Natural killer cell treated with Interleukin-12 subunit alpha and Interleukin-12 subunit beta and Interleukin-15 and Interleukin-18, amount 100 ng/mL, for 72 hours (primary cell): ENCODE measurements at regions not wholly inside any gene's neighbourhood (a gene's known extent, or its start where the extent isn't known, plus 50 kb on each side); places are given as distances from the start of the nearest gene placed in this dataset.

Experiments used
- ATAC-seq, 2 donors: fragments of 150-1000 bp; cut with Tn5 transposase in 1 of 2; sonication (Bioruptor Pico), chemical (Tn5 transposase) in 1 of 2; 2 replicates each; pipeline ENCODE4 v1.10.0; 2021
- DNase-seq: peaks from one replicate; pipeline ENCODE4 v3.0.0; 2022; ENCODE audit warnings: low spot score
- H3K27ac Mint-ChIP-seq, 2 donors: 1 replicate in 1 of 2; 2 replicates in 1 of 2; pipeline ENCODE4 v1.8.0; 2022; ENCODE audit warnings: mixed read lengths in 2 of 2, mild to moderate bottlenecking in 1 of 2, moderate library complexity in 1 of 2
- H3K27me3 Mint-ChIP-seq, 2 donors: 1 replicate in 1 of 2; 2 replicates in 1 of 2; pipeline ENCODE4 v1.8.0; 2022; ENCODE audit warnings: mixed read lengths in 2 of 2
- H3K36me3 Mint-ChIP-seq: one replicate; pipeline ENCODE4 v1.8.0; 2022; ENCODE audit warnings: mixed read lengths
- H3K4me1 Mint-ChIP-seq, 2 donors: 1 replicate in 1 of 2; 2 replicates in 1 of 2; pipeline ENCODE4 v1.8.0; 2022; ENCODE audit warnings: low read depth in 2 of 2, mixed read lengths in 2 of 2, mild to moderate bottlenecking in 1 of 2
- H3K4me3 Mint-ChIP-seq: one replicate; pipeline ENCODE4 v1.8.0; 2022; ENCODE audit warnings: mixed read lengths
- H3K9me3 Mint-ChIP-seq: 2 replicates; pipeline ENCODE4 v1.8.0; 2022; ENCODE audit warnings: mixed read lengths

GRCh38 chr13:40480915-40481516 is 185.4 kb downstream of the FOXO1 start:
- Mint-ChIP-seq H3K4me1 (peaks cover 12 to 17% of the 10 kb centered on the region in 2 donors), H3K9me3 (no peaks in the 10 kb centered on the region), H3K27me3 (peaks cover under 1 to 3% of the 10 kb centered on the region in 2 donors), H3K36me3 (no peaks in the 10 kb centered on the region), H3K4me3 (no peak overlapping the region), H3K27ac (no peak overlapping the region)
- DNase-seq (no peak), ATAC-seq (peak in 1 of 2 donors; percentile 15)

GRCh38 chr13:40483601-40484000 is 182.8 kb downstream of the FOXO1 start:
- Mint-ChIP-seq H3K27me3 (no peaks in the 10 kb centered on the region), H3K4me1 (peaks cover 12 to 20% of the 10 kb centered on the region in 2 donors), H3K9me3 (no peaks in the 10 kb centered on the region), H3K36me3 (no peaks in the 10 kb centered on the region), H3K4me3 (no peak overlapping the region), H3K27ac (no peak overlapping the region)
- ATAC-seq, result no peak
- no peak for DNase-seq

- no peaks in the 10 kb centered on the region for H3K9me3 Mint-ChIP-seq
- no peaks in the 10 kb centered on the region for H3K27me3 Mint-ChIP-seq
- no peak overlapping the region for H3K4me3 Mint-ChIP-seq
- peak overlapping the region in 1 of 2 donors; percentile 13 for H3K27ac Mint-ChIP-seq
- H3K36me3 Mint-ChIP-seq, result no peaks in the 10 kb centered on the region
- peaks cover 12 to 20% of the 10 kb centered on the region in 2 donors for H3K4me1 Mint-ChIP-seq
- ATAC-seq (no peak), DNase-seq (no peak)
Observed at GRCh38 chr13:40484101-40484800, 182.2 kb downstream of the FOXO1 start.

- Mint-ChIP-seq H3K27me3 (no peaks in the 10 kb centered on the region), H3K9me3 (no peaks in the 10 kb centered on the region), H3K36me3 (no peaks in the 10 kb centered on the region), H3K27ac (no peak overlapping the region), H3K4me1 (peaks cover 12 to 20% of the 10 kb centered on the region in 2 donors), H3K4me3 (no peak overlapping the region)
- no peak for DNase-seq
- no peak for ATAC-seq
Observed at GRCh38 chr13:40484974-40485373, 181.5 kb downstream of the FOXO1 start.

- ATAC-seq (peak; percentile 20 to 72), DNase-seq (no peak)
- Mint-ChIP-seq H3K27me3 (no peaks in the 10 kb centered on the region), H3K9me3 (no peaks in the 10 kb centered on the region), H3K27ac (no peak overlapping the region), H3K4me3 (no peak overlapping the region), H3K36me3 (no peaks in the 10 kb centered on the region), H3K4me1 (peaks cover 12 to 20% of the 10 kb centered on the region in 2 donors)
Observed at GRCh38 chr13:40485611-40486517, 180.6 kb downstream of the FOXO1 start.

GRCh38 chr13:40486518-40487163 is 179.8 kb downstream of the FOXO1 start:
- H3K27ac Mint-ChIP-seq, result no peak overlapping the region
- no peak overlapping the region for H3K4me3 Mint-ChIP-seq
- H3K9me3 Mint-ChIP-seq, result no peaks in the 10 kb centered on the region
- DNase-seq (no peak), ATAC-seq (peak in 1 of 2 donors; percentile 8)
- H3K36me3 Mint-ChIP-seq, result no peaks in the 10 kb centered on the region
- H3K27me3 Mint-ChIP-seq, result no peaks in the 10 kb centered on the region
- peaks cover 12 to 17% of the 10 kb centered on the region in 2 donors for H3K4me1 Mint-ChIP-seq

- Mint-ChIP-seq H3K36me3 (no peaks in the 10 kb centered on the region), H3K4me3 (no peak overlapping the region), H3K27me3 (no peaks in the 10 kb centered on the region), H3K9me3 (no peaks in the 10 kb centered on the region), H3K4me1 (peaks cover 12 to 17% of the 10 kb centered on the region in 2 donors), H3K27ac (no peak overlapping the region)
- no peak for ATAC-seq
- no peak for DNase-seq
Observed at GRCh38 chr13:40488869-40489391, 177.5 kb downstream of the FOXO1 start.

- no peaks in the 10 kb centered on the region for H3K9me3 Mint-ChIP-seq
- no peaks in the 10 kb centered on the region for H3K36me3 Mint-ChIP-seq
- H3K4me1 Mint-ChIP-seq, result peaks cover 11 to 19% of the 10 kb centered on the region in 2 donors
- H3K27ac Mint-ChIP-seq, result no peak overlapping the region
- H3K27me3 Mint-ChIP-seq, result no peaks in the 10 kb centered on the region
- ATAC-seq (no peak), DNase-seq (no peak)
- H3K4me3 Mint-ChIP-seq, result no peak overlapping the region
Observed at GRCh38 chr13:40490086-40490758, 176.2 kb downstream of the FOXO1 start.

- ATAC-seq (no peak), DNase-seq (no peak)
- H3K27ac Mint-ChIP-seq, result no peak overlapping the region
- peaks cover 17 to 19% of the 10 kb centered on the region in 2 donors for H3K4me1 Mint-ChIP-seq
- H3K9me3 Mint-ChIP-seq, result no peaks in the 10 kb centered on the region
- no peaks in the 10 kb centered on the region for H3K36me3 Mint-ChIP-seq
- H3K4me3 Mint-ChIP-seq, result no peak overlapping the region
- no peaks in the 10 kb centered on the region for H3K27me3 Mint-ChIP-seq
Observed at GRCh38 chr13:40492511-40492910, 173.9 kb downstream of the FOXO1 start.

GRCh38 chr13:40494513-40494912 is 171.9 kb downstream of the FOXO1 start:
- Mint-ChIP-seq H3K36me3 (no peaks in the 10 kb centered on the region), H3K4me3 (peak overlapping the region; percentile 4), H3K9me3 (no peaks in the 10 kb centered on the region), H3K27ac (peak overlapping the region; percentile 15 to 44), H3K27me3 (peaks cover 5 to 11% of the 10 kb centered on the region in 2 donors), H3K4me1 (peaks cover 17 to 19% of the 10 kb centered on the region in 2 donors)
- ATAC-seq (no peak), DNase-seq (no peak)

GRCh38 chr13:40494946-40495620 is 171.4 kb downstream of the FOXO1 start:
- H3K4me1 Mint-ChIP-seq, result peaks cover 17 to 19% of the 10 kb centered on the region in 2 donors
- no peak for DNase-seq
- no peaks in the 10 kb centered on the region for H3K9me3 Mint-ChIP-seq

GRCh38 chr13:40495621-40496001 is 170.8 kb downstream of the FOXO1 start:
- peaks cover 5 to 11% of the 10 kb centered on the region in 2 donors for H3K27me3 Mint-ChIP-seq
- no peak for ATAC-seq
- peaks cover 17 to 19% of the 10 kb centered on the region in 2 donors for H3K4me1 Mint-ChIP-seq
- H3K4me3 Mint-ChIP-seq, result no peak overlapping the region
- DNase-seq, result no peak
- no peaks in the 10 kb centered on the region for H3K9me3 Mint-ChIP-seq
- no peak overlapping the region for H3K27ac Mint-ChIP-seq
- no peaks in the 10 kb centered on the region for H3K36me3 Mint-ChIP-seq

More at GRCh38 chr13:40494946-40495620, 171.4 kb downstream of the FOXO1 start:
- Mint-ChIP-seq H3K27me3 (peaks cover 5 to 11% of the 10 kb centered on the region in 2 donors), H3K4me3 (peak overlapping the region; percentile 4), H3K36me3 (no peaks in the 10 kb centered on the region), H3K27ac (peak overlapping the region; percentile 15 to 44)
- no peak for ATAC-seq
